ENCODE measurements at regions not wholly inside any gene's neighbourhood (a gene's known extent, or its start where the extent isn't known, plus 50 kb on each side); places are given as distances from the start of the nearest gene placed in this dataset.

DNA sequence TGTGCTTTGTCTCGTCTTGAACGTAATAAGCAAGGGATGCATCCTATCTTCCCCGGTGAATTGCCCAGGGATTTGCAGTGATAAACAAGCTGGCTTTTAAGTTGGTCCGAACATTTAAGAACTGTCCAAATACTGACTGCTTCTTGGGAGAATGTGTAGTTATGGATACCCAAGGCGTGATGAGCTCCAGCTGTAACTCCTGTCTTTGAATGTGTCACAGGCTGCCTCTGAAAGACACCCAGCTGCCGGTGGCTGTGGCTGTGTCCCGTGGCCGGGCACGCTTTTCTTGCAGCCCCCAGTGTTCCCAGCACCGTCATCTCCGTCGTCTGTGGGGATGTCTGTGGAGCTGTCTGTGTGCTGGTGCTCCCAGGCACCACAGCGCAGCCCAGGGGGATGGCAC is 118.1 kb downstream of the GLRX3 start:
- no peak for TF ChIP-seq EZH2phosphoT487 (IDR thresholded peaks at IDR 0.05; ENCODE audit: insufficient read depth, low read depth)
- TF ChIP-seq EZH2 (IDR thresholded peaks at IDR 0.05; ENCODE audit: insufficient read depth, poor library complexity, severe bottlenecking), result no peak

Data from GM23248 (cell line).